Superior temporal gyrus (tissue), 1 donor: ENCODE measurements at regions not wholly inside any gene's neighbourhood (a gene's known extent, or its start where the extent isn't known, plus 50 kb on each side); places are given as distances from the start of the nearest gene placed in this dataset.

Experiments
- DNase-seq: peaks from one replicate; pipeline ENCODE4 v3.0.0-alpha.2; 2016; ENCODE audit errors: extremely low spot score

- no peak for DNase-seq
Measured at GRCh38 chr3:68163968-68164367, 509.6 kb upstream of the SUCLG2 start.

GRCh38 chr3:68163062-68163461 lies 508.6 kb upstream of the SUCLG2 start:
- no peak for DNase-seq

GRCh38 chr3:68162644-68163043 lies 508.2 kb upstream of the SUCLG2 start:
- DNase-seq = no peak

- DNase-seq = no peak
Measured at GRCh38 chr3:68151359-68151758, 496.9 kb upstream of the SUCLG2 start.

- no peak for DNase-seq
Measured at GRCh38 chr3:68148447-68148846, 494.0 kb upstream of the SUCLG2 start.

GRCh38 chr3:68142441-68142840 lies 488.0 kb upstream of the SUCLG2 start:
- DNase-seq = peak; percentile 53

- no peak for DNase-seq
Measured at GRCh38 chr3:68139897-68140296, 485.5 kb upstream of the SUCLG2 start.

- DNase-seq = no peak
Measured at GRCh38 chr3:68136411-68136810, 482.0 kb upstream of the SUCLG2 start.

GRCh38 chr3:68135067-68135466 lies 480.7 kb upstream of the SUCLG2 start:
- DNase-seq = no peak

- no peak for DNase-seq
Measured at GRCh38 chr3:68129065-68129464, 474.7 kb upstream of the SUCLG2 start.

GRCh38 chr3:68123231-68123630 lies 468.8 kb upstream of the SUCLG2 start:
- no peak for DNase-seq

- DNase-seq = peak; percentile 76
Measured at GRCh38 chr3:68121287-68121686, 466.9 kb upstream of the SUCLG2 start.

- DNase-seq = no peak
Measured at GRCh38 chr3:68116580-68116979, 462.2 kb upstream of the SUCLG2 start.

GRCh38 chr3:68103811-68104210 lies 449.4 kb upstream of the SUCLG2 start:
- DNase-seq = no peak

GRCh38 chr3:68090571-68090970 lies 436.2 kb upstream of the SUCLG2 start:
- no peak for DNase-seq

- no peak for DNase-seq
Measured at GRCh38 chr3:68089572-68090011, 435.2 kb upstream of the SUCLG2 start.

GRCh38 chr3:68088636-68089035 lies 434.2 kb upstream of the SUCLG2 start:
- DNase-seq = no peak

- DNase-seq = no peak
Measured at GRCh38 chr3:68088216-68088615, 433.8 kb upstream of the SUCLG2 start.

- no peak for DNase-seq
Measured at GRCh38 chr3:68072062-68072461, 417.6 kb upstream of the SUCLG2 start.

- no peak for DNase-seq
Measured at GRCh38 chr3:68070186-68070585, 415.8 kb upstream of the SUCLG2 start.

- DNase-seq = no peak
Measured at GRCh38 chr3:68067314-68067713, 412.9 kb upstream of the SUCLG2 start.

GRCh38 chr3:68062926-68063325 lies 408.5 kb upstream of the SUCLG2 start:
- DNase-seq = peak; percentile 53

- DNase-seq = no peak
Measured at GRCh38 chr3:68060910-68061309, 406.5 kb upstream of the SUCLG2 start.

GRCh38 chr3:68060191-68060590 lies 405.8 kb upstream of the SUCLG2 start:
- DNase-seq = no peak
